GM23338 (cell line): ENCODE measurements at regions not wholly inside any gene's neighbourhood (a gene's known extent, or its start where the extent isn't known, plus 50 kb on each side); places are given as distances from the start of the nearest gene placed in this dataset.
"Not testable (repeated sequence)": the region's sequence is repeated elsewhere in the genome, so short reads cannot be mapped to it uniquely, and the experiment has no call there.

Source experiments
- ATAC-seq: fragments of 200-7000 bp; cut with Tn5 transposase; 3 replicates; pipeline ENCODE4 v1.9.1; 2020
- DNase-seq: peaks from one replicate; pipeline ENCODE4 v3.0.0-alpha.2; 2015; ENCODE audit warnings: low spot score
- H2AFZ ChIP-seq: fragments of 200-600 bp; sonication (generic); 2 replicates; pipeline ENCODE4 v1.8.0; 2016; ENCODE audit warnings: antibody characterized with exemption, mild to moderate bottlenecking, moderate library complexity
- H3F3A ChIP-seq: fragments of 200-600 bp; sonication (generic); replicated peaks from 2 replicates; pipeline ENCODE4 v1.8.0; 2017; ENCODE audit warnings: antibody characterized with exemption, mixed run types, low read depth
- H3K27ac ChIP-seq: fragments of 200-600 bp; sonication (generic); 2 replicates; pipeline ENCODE4 v1.6.1; 2016; ENCODE audit warnings: low read depth
- H3K27me3 ChIP-seq: fragments of 200-600 bp; sonication (generic); 2 replicates; pipeline ENCODE4 v1.8.0; 2016; ENCODE audit warnings: mild to moderate bottlenecking, mixed run types, moderate library complexity; ENCODE audit not compliant: insufficient read depth
- H3K36me3 ChIP-seq: fragments of 200-600 bp; sonication (generic); 2 replicates; pipeline ENCODE4 v1.8.0; 2016; ENCODE audit warnings: mild to moderate bottlenecking; ENCODE audit not compliant: insufficient read depth
- H3K4me1 ChIP-seq: fragments of 200-600 bp; sonication (generic); 2 replicates; pipeline ENCODE4 v1.8.0; 2016; ENCODE audit warnings: mild to moderate bottlenecking, moderate library complexity; ENCODE audit not compliant: insufficient read depth
- H3K4me2 ChIP-seq: fragments of 200-600 bp; sonication (generic); 2 replicates; pipeline ENCODE4 v1.7.1; 2017; ENCODE audit warnings: mixed run types
- H3K4me3 ChIP-seq: fragments of 200-600 bp; sonication (generic); 2 replicates; pipeline ENCODE4 v1.6.1; 2016; ENCODE audit warnings: mixed run types
- H3K79me2 ChIP-seq: fragments of 200-600 bp; sonication (generic); replicated peaks from 2 replicates; pipeline ENCODE4 v1.8.0; 2017; ENCODE audit warnings: mild to moderate bottlenecking; ENCODE audit not compliant: insufficient read depth
- H3K9me2 ChIP-seq: fragments of 200-600 bp; sonication (generic); 2 replicates; pipeline ENCODE4 v1.8.0; 2017; ENCODE audit not compliant: insufficient read depth
- H4K20me1 ChIP-seq: fragments of 200-600 bp; sonication (generic); replicated peaks from 2 replicates; pipeline ENCODE4 v1.8.0; 2017; ENCODE audit warnings: mild to moderate bottlenecking; ENCODE audit not compliant: insufficient read depth
- H3K27ac Mint-ChIP-seq: 2 replicates; pipeline ENCODE4 v1.8.0; 2020; ENCODE audit warnings: inconsistent platforms, mild to moderate bottlenecking, moderate library complexity, mixed read lengths
- H3K27me3 Mint-ChIP-seq: 3 replicates; pipeline ENCODE4 v1.8.0; 2022; ENCODE audit warnings: low read depth, mild to moderate bottlenecking, moderate library complexity, mixed read lengths, inconsistent platforms; ENCODE audit not compliant: insufficient read depth, poor library complexity
- H3K36me3 Mint-ChIP-seq: 3 replicates; pipeline ENCODE4 v1.8.0; 2021; ENCODE audit warnings: low read depth, mild to moderate bottlenecking, inconsistent platforms, moderate library complexity, mixed read lengths
- H3K4me1 Mint-ChIP-seq: 3 replicates; pipeline ENCODE4 v1.8.0; 2020; ENCODE audit warnings: mild to moderate bottlenecking, inconsistent platforms, mixed read lengths
- H3K4me3 Mint-ChIP-seq: 3 replicates; pipeline ENCODE4 v1.8.0; 2021; ENCODE audit warnings: moderate library complexity, mild to moderate bottlenecking, inconsistent platforms, mixed read lengths
- H3K9me3 Mint-ChIP-seq: 3 replicates; pipeline ENCODE4 v1.8.0; 2020; ENCODE audit warnings: moderate library complexity, mild to moderate bottlenecking, inconsistent platforms, mixed read lengths
- CREB1 ChIP-seq: fragments of 250-450 bp; sonication (Bioruptor Pico); IDR thresholded peaks from 2 replicates; pipeline ENCODE4 v1.5.0; 2020; ENCODE audit warnings: low read depth, mild to moderate bottlenecking, moderate library complexity
- EZH2 ChIP-seq: fragments of 200-600 bp; sonication (generic); IDR thresholded peaks from one replicate; pipeline ENCODE4 v1.8.0; 2017; ENCODE audit warnings: antibody characterized with exemption, mild to moderate bottlenecking, low read depth; ENCODE audit not compliant: unreplicated experiment
- EZH2phosphoT487 ChIP-seq: fragments of 200-600 bp; sonication (generic); IDR thresholded peaks from one replicate; pipeline ENCODE4 v1.8.1; 2018; ENCODE audit warnings: antibody characterized with exemption; ENCODE audit not compliant: unreplicated experiment
- POLR2AphosphoS5 ChIP-seq: IDR thresholded peaks from 2 replicates; pipeline ENCODE4 v1.6.1; 2016; ENCODE audit warnings: antibody characterized with exemption, low read depth
- ZNF331 ChIP-seq: fragments of 250-450 bp; sonication (Bioruptor Pico); IDR thresholded peaks from 2 replicates; pipeline ENCODE4 v1.5.0; 2020; ENCODE audit warnings: low read depth, mild to moderate bottlenecking, moderate library complexity
- TF ChIP-seq, protein P1 (sequence below): IDR thresholded peaks from 2 replicates; pipeline ENCODE4 v1.6.1; 2016; ENCODE audit warnings: antibody characterized with exemption
- TF ChIP-seq, protein P2 (sequence below), 2 experiments: fragments of 200-600 bp in 1 of 2; sonication (generic) in 1 of 2; conservative IDR thresholded peaks; 2 replicates each; pipeline versions ENCODE4 v1.5.1 to v1.6.1; 2016 to 2017; ENCODE audit warnings: antibody characterized with exemption in 2 of 2, low read depth in 2 of 2, mild to moderate bottlenecking in 2 of 2, moderate library complexity in 1 of 2
- TF ChIP-seq, protein P3 (sequence below): fragments of 250-450 bp; sonication (Bioruptor Pico); IDR thresholded peaks from 2 replicates; pipeline ENCODE4 v1.5.0; 2020; ENCODE audit warnings: mild to moderate bottlenecking, moderate library complexity

DNA sequence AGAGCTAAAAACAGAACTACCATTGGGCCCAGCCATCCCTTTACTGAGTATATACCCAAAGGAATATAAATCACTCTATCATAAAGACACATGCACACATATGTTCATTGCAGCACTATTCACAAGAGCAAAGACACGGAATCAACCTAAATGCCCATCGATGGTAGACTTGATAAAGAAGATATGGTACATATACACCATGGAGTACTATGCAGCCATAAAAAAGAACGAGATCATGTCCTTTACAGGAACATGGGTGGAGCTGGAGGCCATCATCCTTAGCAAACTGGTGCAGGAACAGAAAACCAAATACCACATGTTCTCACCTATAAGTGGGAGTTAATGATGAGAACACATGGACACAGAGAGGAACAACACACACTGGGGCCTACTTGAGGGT is 227.1 kb upstream of the RBBP8 start:
- H3K79me2 ChIP-seq, H3K4me2 ChIP-seq, H3K9me2 ChIP-seq, H3K4me1 Mint-ChIP-seq, H3K36me3 Mint-ChIP-seq, H3K9me3 Mint-ChIP-seq, H3K4me1 ChIP-seq, H2AFZ ChIP-seq, ATAC-seq, H3K36me3 ChIP-seq, H3F3A ChIP-seq, H3K4me3 Mint-ChIP-seq, H3K27me3 Mint-ChIP-seq, H4K20me1 ChIP-seq, DNase-seq, H3K27me3 ChIP-seq, H3K27ac ChIP-seq, H3K27ac Mint-ChIP-seq, H3K4me3 ChIP-seq: not testable (repeated sequence)

DNA sequence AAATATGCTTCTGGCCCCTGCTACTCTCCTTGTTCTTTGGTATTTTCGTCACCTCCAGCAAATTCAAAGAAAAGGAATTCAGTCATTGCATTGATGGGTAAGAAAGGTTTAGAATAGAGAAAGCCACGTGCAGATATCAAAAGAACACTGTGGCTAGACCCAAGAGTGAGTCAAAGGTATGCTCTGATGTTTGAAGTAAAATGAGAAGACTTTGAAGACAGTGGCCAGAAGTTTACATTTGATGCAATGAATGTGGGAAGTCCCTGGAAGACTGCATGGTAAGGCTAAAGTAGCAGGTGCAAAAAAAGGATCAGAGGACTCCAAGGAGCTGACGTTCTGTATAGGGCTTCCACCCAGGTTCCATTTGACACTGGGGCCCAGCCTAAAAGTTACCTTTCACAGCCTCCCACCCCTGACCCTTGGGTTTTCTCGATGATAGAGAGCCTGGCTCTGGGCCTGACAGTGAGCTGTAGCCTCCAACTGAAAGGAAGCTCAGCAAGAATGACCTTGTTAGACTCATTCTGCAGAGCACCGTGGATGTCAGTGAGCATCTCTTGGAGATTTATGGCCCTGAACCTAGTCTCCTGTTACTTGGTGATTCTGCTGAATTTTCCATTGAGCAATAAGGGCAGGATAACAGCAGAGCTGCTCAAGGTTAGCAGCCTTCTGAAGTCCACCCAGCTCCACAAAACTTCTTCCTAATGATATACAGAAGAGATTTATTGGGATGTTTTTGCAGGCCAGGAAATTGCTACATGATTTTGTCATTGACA is 223.7 kb upstream of the RBBP8 start:
- no peaks in the 10 kb centered on the region for H4K20me1 ChIP-seq
- no peaks in the 10 kb centered on the region for H3F3A ChIP-seq
- Mint-ChIP-seq H3K36me3 (no peaks in the 10 kb centered on the region), H3K27ac (no peak overlapping the region), H3K27me3 (no peaks in the 10 kb centered on the region), H3K9me3 (no peaks in the 10 kb centered on the region), H3K4me1 (peaks cover 8% of the 10 kb centered on the region), H3K4me3 (no peak overlapping the region)
- no peaks in the 10 kb centered on the region for H3K9me2 ChIP-seq
- H3K27me3 ChIP-seq = no peaks in the 10 kb centered on the region
- H3K4me1 ChIP-seq = peaks cover 5% of the 10 kb centered on the region; the same call in 1 of the 2 replicates
- H3K27ac ChIP-seq = no peak overlapping the region
- ATAC-seq (no peak), DNase-seq (no peak)
- no peaks in the 10 kb centered on the region for H3K79me2 ChIP-seq
- no peaks in the 10 kb centered on the region for H3K36me3 ChIP-seq
- no peak overlapping the region for H2AFZ ChIP-seq
- H3K4me2 ChIP-seq = no peak overlapping the region
- no peak overlapping the region for H3K4me3 ChIP-seq
- TF ChIP-seq EZH2 (no peak), EZH2phosphoT487 (no peak), ZNF331 (CRISPR knock-in tag) (no peak), CREB1 (no peak), POLR2AphosphoS5 (no peak)
- TF ChIP-seq, protein P1, sequence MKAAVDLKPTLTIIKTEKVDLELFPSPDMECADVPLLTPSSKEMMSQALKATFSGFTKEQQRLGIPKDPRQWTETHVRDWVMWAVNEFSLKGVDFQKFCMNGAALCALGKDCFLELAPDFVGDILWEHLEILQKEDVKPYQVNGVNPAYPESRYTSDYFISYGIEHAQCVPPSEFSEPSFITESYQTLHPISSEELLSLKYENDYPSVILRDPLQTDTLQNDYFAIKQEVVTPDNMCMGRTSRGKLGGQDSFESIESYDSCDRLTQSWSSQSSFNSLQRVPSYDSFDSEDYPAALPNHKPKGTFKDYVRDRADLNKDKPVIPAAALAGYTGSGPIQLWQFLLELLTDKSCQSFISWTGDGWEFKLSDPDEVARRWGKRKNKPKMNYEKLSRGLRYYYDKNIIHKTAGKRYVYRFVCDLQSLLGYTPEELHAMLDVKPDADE = no peak
- TF ChIP-seq, protein P2, sequence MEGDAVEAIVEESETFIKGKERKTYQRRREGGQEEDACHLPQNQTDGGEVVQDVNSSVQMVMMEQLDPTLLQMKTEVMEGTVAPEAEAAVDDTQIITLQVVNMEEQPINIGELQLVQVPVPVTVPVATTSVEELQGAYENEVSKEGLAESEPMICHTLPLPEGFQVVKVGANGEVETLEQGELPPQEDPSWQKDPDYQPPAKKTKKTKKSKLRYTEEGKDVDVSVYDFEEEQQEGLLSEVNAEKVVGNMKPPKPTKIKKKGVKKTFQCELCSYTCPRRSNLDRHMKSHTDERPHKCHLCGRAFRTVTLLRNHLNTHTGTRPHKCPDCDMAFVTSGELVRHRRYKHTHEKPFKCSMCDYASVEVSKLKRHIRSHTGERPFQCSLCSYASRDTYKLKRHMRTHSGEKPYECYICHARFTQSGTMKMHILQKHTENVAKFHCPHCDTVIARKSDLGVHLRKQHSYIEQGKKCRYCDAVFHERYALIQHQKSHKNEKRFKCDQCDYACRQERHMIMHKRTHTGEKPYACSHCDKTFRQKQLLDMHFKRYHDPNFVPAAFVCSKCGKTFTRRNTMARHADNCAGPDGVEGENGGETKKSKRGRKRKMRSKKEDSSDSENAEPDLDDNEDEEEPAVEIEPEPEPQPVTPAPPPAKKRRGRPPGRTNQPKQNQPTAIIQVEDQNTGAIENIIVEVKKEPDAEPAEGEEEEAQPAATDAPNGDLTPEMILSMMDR (conservative IDR thresholded peaks at IDR 0.05; ENCODE audit: low read depth in 2 of 2) = no peak
- TF ChIP-seq, protein P3, sequence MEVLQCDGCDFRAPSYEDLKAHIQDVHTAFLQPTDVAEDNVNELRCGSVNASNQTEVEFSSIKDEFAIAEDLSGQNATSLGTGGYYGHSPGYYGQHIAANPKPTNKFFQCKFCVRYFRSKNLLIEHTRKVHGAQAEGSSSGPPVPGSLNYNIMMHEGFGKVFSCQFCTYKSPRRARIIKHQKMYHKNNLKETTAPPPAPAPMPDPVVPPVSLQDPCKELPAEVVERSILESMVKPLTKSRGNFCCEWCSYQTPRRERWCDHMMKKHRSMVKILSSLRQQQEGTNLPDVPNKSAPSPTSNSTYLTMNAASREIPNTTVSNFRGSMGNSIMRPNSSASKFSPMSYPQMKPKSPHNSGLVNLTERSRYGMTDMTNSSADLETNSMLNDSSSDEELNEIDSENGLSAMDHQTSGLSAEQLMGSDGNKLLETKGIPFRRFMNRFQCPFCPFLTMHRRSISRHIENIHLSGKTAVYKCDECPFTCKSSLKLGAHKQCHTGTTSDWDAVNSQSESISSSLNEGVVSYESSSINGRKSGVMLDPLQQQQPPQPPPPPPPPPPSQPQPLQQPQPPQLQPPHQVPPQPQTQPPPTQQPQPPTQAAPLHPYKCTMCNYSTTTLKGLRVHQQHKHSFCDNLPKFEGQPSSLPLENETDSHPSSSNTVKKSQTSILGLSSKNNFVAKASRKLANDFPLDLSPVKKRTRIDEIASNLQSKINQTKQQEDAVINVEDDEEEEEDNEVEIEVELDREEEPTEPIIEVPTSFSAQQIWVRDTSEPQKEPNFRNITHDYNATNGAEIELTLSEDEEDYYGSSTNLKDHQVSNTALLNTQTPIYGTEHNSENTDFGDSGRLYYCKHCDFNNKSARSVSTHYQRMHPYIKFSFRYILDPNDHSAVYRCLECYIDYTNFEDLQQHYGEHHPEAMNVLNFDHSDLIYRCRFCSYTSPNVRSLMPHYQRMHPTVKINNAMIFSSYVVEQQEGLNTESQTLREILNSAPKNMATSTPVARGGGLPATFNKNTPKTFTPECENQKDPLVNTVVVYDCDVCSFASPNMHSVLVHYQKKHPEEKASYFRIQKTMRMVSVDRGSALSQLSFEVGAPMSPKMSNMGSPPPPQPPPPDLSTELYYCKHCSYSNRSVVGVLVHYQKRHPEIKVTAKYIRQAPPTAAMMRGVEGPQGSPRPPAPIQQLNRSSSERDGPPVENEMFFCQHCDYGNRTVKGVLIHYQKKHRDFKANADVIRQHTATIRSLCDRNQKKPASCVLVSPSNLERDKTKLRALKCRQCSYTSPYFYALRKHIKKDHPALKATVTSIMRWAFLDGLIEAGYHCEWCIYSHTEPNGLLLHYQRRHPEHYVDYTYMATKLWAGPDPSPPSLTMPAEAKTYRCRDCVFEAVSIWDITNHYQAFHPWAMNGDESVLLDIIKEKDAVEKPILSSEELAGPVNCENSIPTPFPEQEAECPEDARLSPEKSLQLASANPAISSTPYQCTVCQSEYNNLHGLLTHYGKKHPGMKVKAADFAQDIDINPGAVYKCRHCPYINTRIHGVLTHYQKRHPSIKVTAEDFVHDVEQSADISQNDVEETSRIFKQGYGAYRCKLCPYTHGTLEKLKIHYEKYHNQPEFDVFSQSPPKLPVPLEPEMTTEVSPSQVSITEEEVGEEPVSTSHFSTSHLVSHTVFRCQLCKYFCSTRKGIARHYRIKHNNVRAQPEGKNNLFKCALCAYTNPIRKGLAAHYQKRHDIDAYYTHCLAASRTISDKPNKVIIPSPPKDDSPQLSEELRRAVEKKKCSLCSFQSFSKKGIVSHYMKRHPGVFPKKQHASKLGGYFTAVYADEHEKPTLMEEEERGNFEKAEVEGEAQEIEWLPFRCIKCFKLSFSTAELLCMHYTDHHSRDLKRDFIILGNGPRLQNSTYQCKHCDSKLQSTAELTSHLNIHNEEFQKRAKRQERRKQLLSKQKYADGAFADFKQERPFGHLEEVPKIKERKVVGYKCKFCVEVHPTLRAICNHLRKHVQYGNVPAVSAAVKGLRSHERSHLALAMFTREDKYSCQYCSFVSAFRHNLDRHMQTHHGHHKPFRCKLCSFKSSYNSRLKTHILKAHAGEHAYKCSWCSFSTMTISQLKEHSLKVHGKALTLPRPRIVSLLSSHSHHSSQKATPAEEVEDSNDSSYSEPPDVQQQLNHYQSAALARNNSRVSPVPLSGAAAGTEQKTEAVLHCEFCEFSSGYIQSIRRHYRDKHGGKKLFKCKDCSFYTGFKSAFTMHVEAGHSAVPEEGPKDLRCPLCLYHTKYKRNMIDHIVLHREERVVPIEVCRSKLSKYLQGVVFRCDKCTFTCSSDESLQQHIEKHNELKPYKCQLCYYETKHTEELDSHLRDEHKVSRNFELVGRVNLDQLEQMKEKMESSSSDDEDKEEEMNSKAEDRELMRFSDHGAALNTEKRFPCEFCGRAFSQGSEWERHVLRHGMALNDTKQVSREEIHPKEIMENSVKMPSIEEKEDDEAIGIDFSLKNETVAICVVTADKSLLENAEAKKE (CRISPR knock-in tag) = no peak
